ENCODE measurements at regions not wholly inside any gene's neighbourhood (a gene's known extent, or its start where the extent isn't known, plus 50 kb on each side); places are given as distances from the start of the nearest gene placed in this dataset.

GRCh38 chr15:53453253-53454105 is 306.0 kb downstream of the WDR72 start:
- H3K4me2 ChIP-seq, result no peak overlapping the region
- 6% methylated on average over 2 of the region's 2 CpGs for WGBS (ENCODE audit: low lambda C conversion rate)
- POLR2A ChIA-PET, result no interaction called here

GRCh38 chr15:53448232-53449015 is 311.0 kb downstream of the WDR72 start:
- H3K9ac ChIP-seq, result no peak overlapping the region
- H2AFZ ChIP-seq (ENCODE audit: low read depth), result no peak overlapping the region
- no peak overlapping the region for H3K4me2 ChIP-seq
- DNase-seq, result no peak
- H3K36me3 ChIP-seq (replicated peaks in 1 of 2; ENCODE audit: control insufficient read depth in 1 of 2, insufficient read depth in 2 of 2, low read length in 1 of 2), result no peaks in the 10 kb centered on the region
- H3K9me2 ChIP-seq, result no peaks in the 10 kb centered on the region
- ChIA-PET POLR2A (no interaction called here), CTCF (no interaction called here)
- H3F3A ChIP-seq (replicated peaks; ENCODE audit: insufficient read depth), result no peaks in the 10 kb centered on the region
- 19% methylated on average over 7 of the region's 7 CpGs for WGBS (ENCODE audit: low lambda C conversion rate)
- no peaks in the 10 kb centered on the region for H4K20me1 ChIP-seq (ENCODE audit: insufficient read depth)
- H3K27me3 ChIP-seq (ENCODE audit: insufficient read depth), result no peaks in the 10 kb centered on the region
- no peak overlapping the region for H3K27ac ChIP-seq (ENCODE audit: low read depth in 2 of 2, low read length in 1 of 2)
- no peaks in the 10 kb centered on the region for H3K79me2 ChIP-seq (ENCODE audit: insufficient read depth)
- TF ChIP-seq MAX (IDR thresholded peaks at IDR 0.05; ENCODE audit: low read depth), result no peak
- no peak for TF ChIP-seq REST (IDR thresholded peaks at IDR 0.05; ENCODE audit: low read depth, low read length)
- TF ChIP-seq NRF1 (IDR thresholded peaks at IDR 0.05; ENCODE audit: low read depth, low read length), result no peak
- TF ChIP-seq YY1 (IDR thresholded peaks at IDR 0.05; ENCODE audit: low read depth), result no peak
- TF ChIP-seq ZBTB33 (IDR thresholded peaks at IDR 0.05; ENCODE audit: borderline replicate concordance, low read depth), result no peak
- no peaks in the 10 kb centered on the region for H3K9me3 ChIP-seq
- no peak overlapping the region for H3K4me3 ChIP-seq (ENCODE audit: low read depth in 2 of 2, low read length in 1 of 2)
- no peaks in the 10 kb centered on the region for H3K4me1 ChIP-seq (ENCODE audit: control insufficient read depth in 1 of 2, insufficient read depth in 2 of 2, low read depth in 1 of 2, low read length in 1 of 2)

More at GRCh38 chr15:53453253-53454105, 306.0 kb downstream of the WDR72 start:
- CTCF ChIA-PET, result no interaction called here
- H3K4me1 ChIP-seq (ENCODE audit: control insufficient read depth in 1 of 2, insufficient read depth in 2 of 2, low read depth in 1 of 2, low read length in 1 of 2), result no peaks in the 10 kb centered on the region
- H3F3A ChIP-seq (replicated peaks; ENCODE audit: insufficient read depth), result no peaks in the 10 kb centered on the region
- no peaks in the 10 kb centered on the region for H4K20me1 ChIP-seq (ENCODE audit: insufficient read depth)
- no peaks in the 10 kb centered on the region for H3K79me2 ChIP-seq (ENCODE audit: insufficient read depth)
- no peaks in the 10 kb centered on the region for H3K9me2 ChIP-seq
- no peaks in the 10 kb centered on the region for H3K27me3 ChIP-seq (ENCODE audit: insufficient read depth)
- H3K9ac ChIP-seq, result no peak overlapping the region
- H3K27ac ChIP-seq (ENCODE audit: low read depth in 2 of 2, low read length in 1 of 2), result no peak overlapping the region
- H2AFZ ChIP-seq (ENCODE audit: low read depth), result no peak overlapping the region
- H3K36me3 ChIP-seq (replicated peaks in 1 of 2; ENCODE audit: control insufficient read depth in 1 of 2, insufficient read depth in 2 of 2, low read length in 1 of 2), result no peaks in the 10 kb centered on the region
- no peaks in the 10 kb centered on the region for H3K9me3 ChIP-seq
- TF ChIP-seq GABPA (IDR thresholded peaks at IDR 0.05; ENCODE audit: low read depth), result no peak
- no peak for TF ChIP-seq FOSL2 (IDR thresholded peaks at IDR 0.05; ENCODE audit: borderline replicate concordance, low read depth)
- TF ChIP-seq TAF1 (IDR thresholded peaks at IDR 0.05; ENCODE audit: borderline replicate concordance, low read depth, low read length), result no peak
- TF ChIP-seq POLR2AphosphoS5 (IDR thresholded peaks at IDR 0.05; ENCODE audit: low read depth, low read length), result no peak
- TF ChIP-seq GATA2 (CRISPR knock-in tag; IDR thresholded peaks at IDR 0.05), result no peak
- no peak overlapping the region for H3K4me3 ChIP-seq (ENCODE audit: low read depth in 2 of 2, low read length in 1 of 2)
- DNase-seq, result no peak

Measured in SK-N-SH (cell line).